T-cell (primary cell): ENCODE measurements at regions not wholly inside any gene's neighbourhood (a gene's known extent, or its start where the extent isn't known, plus 50 kb on each side); places are given as distances from the start of the nearest gene placed in this dataset.

ENCODE experiments used
- ATAC-seq, 4 experiments: fragments of 200-7000 bp in 3 of 4; fragments of 150-1000 bp in 1 of 4; cut with Tn5 transposase; replicated peaks in 1 of 4; 1 replicate in 3 of 4; 2 replicates in 1 of 4; pipeline ENCODE4 v1.10.0; 2021; ENCODE audit warnings: moderate library complexity in 3 of 4, mild to moderate bottlenecking in 2 of 4, moderate number of reproducible peaks in 1 of 4
- CTCF ChIA-PET, 2 donors: fragments of 300-600 bp; sonication (Branson Sonifier 250); formaldehyde crosslinking; loops; one replicate each; lab custom pipeline; 2022; ENCODE audit warnings: antibody characterized with exemption in 2 of 2; lab: Charles Lee
- POLR2A ChIA-PET, 2 donors: fragments of 300-600 bp; sonication (Branson Sonifier 250); formaldehyde crosslinking; loops; one replicate each; lab custom pipeline; 2022; ENCODE audit warnings: antibody characterized with exemption in 2 of 2; lab: Charles Lee
- DNase-seq, 35 experiments: peaks; one replicate each; pipeline versions ENCODE4 v3.0.0 to v3.0.0-alpha.2; 2013 to 2023
- H3K27ac ChIP-seq: one replicate; pipeline ENCODE4 v1.5.1; 2013; ENCODE audit warnings: low read length
- H3K27me3 ChIP-seq, 2 experiments: replicated peaks in 1 of 2; 1 replicate in 1 of 2; 2 replicates in 1 of 2; pipeline versions ENCODE4 v1.6.1 to v1.7.0; 2013; ENCODE audit warnings: low read length in 1 of 2, mixed read lengths in 1 of 2; ENCODE audit not compliant: control insufficient read depth in 2 of 2, insufficient read depth in 2 of 2; ENCODE audit errors: extremely low read depth in 1 of 2
- H3K36me3 ChIP-seq, 2 donors: 1 replicate in 1 of 2; 2 replicates in 1 of 2; pipeline versions ENCODE4 v1.6.1 to v1.7.0; 2013; ENCODE audit warnings: low read length in 1 of 2; ENCODE audit not compliant: control insufficient read depth in 2 of 2, insufficient read depth in 1 of 2; ENCODE audit errors: extremely low read depth in 1 of 2
- H3K4me1 ChIP-seq, 2 experiments: 1 replicate in 1 of 2; 2 replicates in 1 of 2; pipeline versions ENCODE4 v1.6.1 to v1.7.0; 2013; ENCODE audit warnings: low read length in 2 of 2, mixed read lengths in 1 of 2; ENCODE audit not compliant: insufficient read depth in 2 of 2, control insufficient read depth in 1 of 2; ENCODE audit errors: extremely low read depth in 1 of 2
- H3K4me3 ChIP-seq, 2 donors: 1 replicate in 1 of 2; 2 replicates in 1 of 2; pipeline versions ENCODE4 v1.5.1 to v1.7.0; 2013; ENCODE audit warnings: mild to moderate bottlenecking in 2 of 2, low read length in 1 of 2, moderate library complexity in 1 of 2; ENCODE audit not compliant: control insufficient read depth in 1 of 2; ENCODE audit errors: extremely low read depth in 1 of 2
- H3K9me3 ChIP-seq: 2 replicates; pipeline ENCODE4 v1.7.0; 2013
- H3K27ac Mint-ChIP-seq, 2 donors: one replicate each; pipeline ENCODE4 v1.8.0; 2020 to 2021; ENCODE audit warnings: mild to moderate bottlenecking in 2 of 2, mixed read lengths in 2 of 2
- H3K27me3 Mint-ChIP-seq, 2 donors: one replicate each; pipeline ENCODE4 v1.8.0; 2021 to 2022; ENCODE audit warnings: mixed read lengths in 2 of 2
- H3K36me3 Mint-ChIP-seq: one replicate; pipeline ENCODE4 v1.8.0; 2021; ENCODE audit warnings: mixed read lengths
- H3K4me1 Mint-ChIP-seq, 3 donors: one replicate each; pipeline ENCODE4 v1.8.0; 2020 to 2022; ENCODE audit warnings: mixed read lengths in 3 of 3, mild to moderate bottlenecking in 1 of 3
- H3K4me3 Mint-ChIP-seq, 3 donors: one replicate each; pipeline ENCODE4 v1.8.0; 2020 to 2022; ENCODE audit warnings: mild to moderate bottlenecking in 3 of 3, mixed read lengths in 3 of 3, moderate library complexity in 3 of 3
- H3K9me3 Mint-ChIP-seq, 3 donors: one replicate each; pipeline ENCODE4 v1.8.0; 2020 to 2022; ENCODE audit warnings: mixed read lengths in 3 of 3
- WGBS: methylation state at CpG from one replicate; pipeline ENCODE4 v1.1.5; 2013; ENCODE audit warnings: missing lambda C conversion rate; ENCODE audit not compliant: insufficient coverage; 5-methylcytosine and 5-hydroxymethylcytosine counted together

GRCh38 chr2:21759819-21760218 is 636.1 kb downstream of the TDRD15 start:
- H3K9me3 Mint-ChIP-seq: peaks cover 10 to 29% (median 14%) of the 10 kb centered on the region in 3 donors
- DNase-seq (no peak), ATAC-seq (no peak)
- Histone ChIP-seq H3K4me1 (no peaks in the 10 kb centered on the region), H3K9me3 (no peaks in the 10 kb centered on the region), H3K27me3 (no peaks in the 10 kb centered on the region), H3K36me3 (no peaks in the 10 kb centered on the region), H3K4me3 (no peak overlapping the region), H3K27ac (no peak overlapping the region)
- POLR2A ChIA-PET: no interaction called here
- CTCF ChIA-PET: no interaction called here
- no peaks in the 10 kb centered on the region for H3K36me3 Mint-ChIP-seq
- no peak overlapping the region for H3K27ac Mint-ChIP-seq
- no peaks in the 10 kb centered on the region for H3K4me1 Mint-ChIP-seq
- H3K4me3 Mint-ChIP-seq: no peak overlapping the region
- no peaks in the 10 kb centered on the region for H3K27me3 Mint-ChIP-seq

- no CpG with 5 or more reads among the region's 2 CpGs for WGBS
- no peaks in the 10 kb centered on the region for H3K4me1 Mint-ChIP-seq
- peaks cover 3 to 28% (median 16%) of the 10 kb centered on the region in 3 donors for H3K9me3 Mint-ChIP-seq
- no peaks in the 10 kb centered on the region for H3K4me1 ChIP-seq
- ChIA-PET POLR2A (no interaction called here), CTCF (no interaction called here)
- DNase-seq (no peak), ATAC-seq (no peak)
- H3K27me3 Mint-ChIP-seq: no peaks in the 10 kb centered on the region
- no peak overlapping the region for H3K27ac ChIP-seq
- no peak overlapping the region for H3K4me3 ChIP-seq
- no peak overlapping the region for H3K27ac Mint-ChIP-seq
- H3K27me3 ChIP-seq: no peaks in the 10 kb centered on the region
- H3K4me3 Mint-ChIP-seq: no peak overlapping the region
- H3K9me3 ChIP-seq: no peaks in the 10 kb centered on the region
- H3K36me3 Mint-ChIP-seq: no peaks in the 10 kb centered on the region
- H3K36me3 ChIP-seq: no peaks in the 10 kb centered on the region
Measured at GRCh38 chr2:21761361-21761760, 637.6 kb downstream of the TDRD15 start.

- ChIA-PET POLR2A (no interaction called here), CTCF (no interaction called here)
- peaks cover 2 to 17% (median 14%) of the 10 kb centered on the region in 3 donors for H3K9me3 Mint-ChIP-seq
- Histone ChIP-seq H3K4me1 (no peaks in the 10 kb centered on the region), H3K36me3 (no peaks in the 10 kb centered on the region), H3K27me3 (no peaks in the 10 kb centered on the region), H3K9me3 (no peaks in the 10 kb centered on the region), H3K4me3 (no peak overlapping the region), H3K27ac (no peak overlapping the region)
- H3K36me3 Mint-ChIP-seq: no peaks in the 10 kb centered on the region
- ATAC-seq (no peak), DNase-seq (no peak)
- no peaks in the 10 kb centered on the region for H3K4me1 Mint-ChIP-seq
- H3K4me3 Mint-ChIP-seq: no peak overlapping the region
- no peaks in the 10 kb centered on the region for H3K27me3 Mint-ChIP-seq
- H3K27ac Mint-ChIP-seq: no peak overlapping the region
Measured at GRCh38 chr2:21763501-21763900, 639.7 kb downstream of the TDRD15 start.

GRCh38 chr2:21770787-21771186 is 647.0 kb downstream of the TDRD15 start:
- ChIA-PET CTCF (no interaction called here), POLR2A (no interaction called here)
- Histone ChIP-seq H3K4me3 (no peak overlapping the region), H3K36me3 (no peaks in the 10 kb centered on the region), H3K4me1 (no peaks in the 10 kb centered on the region), H3K27ac (no peak overlapping the region), H3K9me3 (no peaks in the 10 kb centered on the region), H3K27me3 (no peaks in the 10 kb centered on the region)
- no peaks in the 10 kb centered on the region for H3K27me3 Mint-ChIP-seq
- DNase-seq: no peak
- H3K4me1 Mint-ChIP-seq: no peaks in the 10 kb centered on the region
- peaks cover 2 to 8% (median 7%) of the 10 kb centered on the region in 3 donors for H3K9me3 Mint-ChIP-seq
- WGBS: 71% methylated on average over 1 of the region's 1 CpG
- no peak for ATAC-seq
- H3K27ac Mint-ChIP-seq: no peak overlapping the region
- H3K4me3 Mint-ChIP-seq: no peak overlapping the region
- H3K36me3 Mint-ChIP-seq: no peaks in the 10 kb centered on the region

GRCh38 chr2:21772624-21773023 is 648.9 kb downstream of the TDRD15 start:
- 60% methylated on average over 1 of the region's 1 CpG for WGBS
- ATAC-seq (no peak), DNase-seq (no peak)
- Histone ChIP-seq H3K9me3 (no peaks in the 10 kb centered on the region), H3K27ac (no peak overlapping the region), H3K27me3 (no peaks in the 10 kb centered on the region), H3K36me3 (no peaks in the 10 kb centered on the region), H3K4me1 (no peaks in the 10 kb centered on the region), H3K4me3 (no peak overlapping the region)
- H3K9me3 Mint-ChIP-seq: peaks cover 2 to 8% (median 3%) of the 10 kb centered on the region in 3 donors
- H3K27ac Mint-ChIP-seq: no peak overlapping the region
- no peaks in the 10 kb centered on the region for H3K36me3 Mint-ChIP-seq
- H3K27me3 Mint-ChIP-seq: no peaks in the 10 kb centered on the region
- ChIA-PET CTCF (no interaction called here), POLR2A (no interaction called here)
- no peak overlapping the region for H3K4me3 Mint-ChIP-seq
- H3K4me1 Mint-ChIP-seq: no peaks in the 10 kb centered on the region

GRCh38 chr2:21773168-21773567 is 649.4 kb downstream of the TDRD15 start:
- Histone ChIP-seq H3K4me3 (no peak overlapping the region), H3K36me3 (no peaks in the 10 kb centered on the region), H3K4me1 (no peaks in the 10 kb centered on the region), H3K27ac (no peak overlapping the region), H3K27me3 (no peaks in the 10 kb centered on the region), H3K9me3 (no peaks in the 10 kb centered on the region)
- Mint-ChIP-seq H3K4me3 (no peak overlapping the region), H3K27ac (no peak overlapping the region), H3K27me3 (no peaks in the 10 kb centered on the region), H3K9me3 (peaks cover 3 to 8% (median 8%) of the 10 kb centered on the region in 3 donors), H3K36me3 (no peaks in the 10 kb centered on the region), H3K4me1 (no peaks in the 10 kb centered on the region)
- ATAC-seq: no peak
- ChIA-PET POLR2A (no interaction called here), CTCF (no interaction called here)
- DNase-seq: no peak

- H3K36me3 Mint-ChIP-seq: no peaks in the 10 kb centered on the region
- no peak overlapping the region for H3K27ac Mint-ChIP-seq
- ChIA-PET POLR2A (no interaction called here), CTCF (no interaction called here)
- peaks cover 3 to 8% (median 8%) of the 10 kb centered on the region in 3 donors for H3K9me3 Mint-ChIP-seq
- Histone ChIP-seq H3K27me3 (no peaks in the 10 kb centered on the region), H3K27ac (no peak overlapping the region), H3K9me3 (no peaks in the 10 kb centered on the region), H3K4me3 (no peak overlapping the region), H3K36me3 (no peaks in the 10 kb centered on the region), H3K4me1 (no peaks in the 10 kb centered on the region)
- no peak overlapping the region for H3K4me3 Mint-ChIP-seq
- ATAC-seq: no peak
- no peak for DNase-seq
- 60% methylated on average over 1 of the region's 6 CpGs for WGBS
- H3K4me1 Mint-ChIP-seq: no peaks in the 10 kb centered on the region
- H3K27me3 Mint-ChIP-seq: no peaks in the 10 kb centered on the region
Measured at GRCh38 chr2:21774691-21775368, 651.1 kb downstream of the TDRD15 start.
